Middle frontal gyrus (tissue), 1 donor: ENCODE measurements at regions not wholly inside any gene's neighbourhood (a gene's known extent, or its start where the extent isn't known, plus 50 kb on each side); places are given as distances from the start of the nearest gene placed in this dataset.

Experiments
- DNase-seq: peaks from one replicate; pipeline ENCODE4 v3.0.0-alpha.2; 2015; ENCODE audit warnings: low spot score; ENCODE audit errors: extremely low spot score

DNA sequence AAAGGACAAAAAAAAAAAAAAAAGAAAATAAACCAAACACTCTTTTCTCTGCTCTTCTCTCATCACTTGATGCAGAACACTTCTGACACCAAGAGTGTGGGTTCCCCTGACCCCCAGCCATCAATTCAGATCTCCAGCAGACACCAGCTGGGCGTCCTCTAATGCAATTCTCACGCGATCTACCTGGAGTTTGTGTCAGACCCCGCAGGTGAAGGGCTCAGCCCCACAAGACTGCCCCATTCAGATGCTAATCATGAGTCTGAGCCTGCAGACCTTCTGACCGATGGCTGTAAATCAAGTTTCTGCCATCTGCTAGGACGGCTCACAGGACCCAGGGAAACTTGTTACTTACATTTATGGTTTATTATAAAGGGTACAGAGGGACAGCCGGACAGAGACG lies 133.6 kb upstream of the C1orf174 start:
- no peak for DNase-seq

DNA sequence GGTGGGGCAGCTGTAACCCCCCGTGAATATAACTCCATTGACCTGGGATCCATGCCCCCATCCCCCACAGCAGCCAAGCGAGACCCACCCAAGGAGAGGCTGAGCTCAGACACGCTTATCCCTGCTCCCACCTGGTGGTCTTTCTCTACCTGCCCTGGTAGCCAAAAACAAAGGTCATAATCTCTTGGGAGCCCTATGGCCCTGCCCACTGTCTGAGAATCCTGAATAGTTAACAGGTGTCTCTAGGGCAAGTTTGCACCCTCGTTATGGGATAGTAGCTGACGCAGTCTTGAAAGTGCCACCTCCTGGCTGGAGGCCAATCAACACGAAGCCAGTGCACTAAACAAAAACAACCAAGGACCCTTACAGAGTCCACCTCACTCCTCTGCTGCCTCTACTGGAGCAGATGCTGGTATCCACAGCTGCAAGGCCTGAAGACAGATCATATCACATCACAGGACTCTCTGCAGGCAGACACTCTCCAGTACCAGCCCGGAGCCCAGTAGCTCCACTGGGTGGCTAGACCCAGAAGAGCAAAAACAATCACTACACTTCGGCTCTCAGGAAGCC lies 134.3 kb upstream of the C1orf174 start:
- DNase-seq = no peak

DNA sequence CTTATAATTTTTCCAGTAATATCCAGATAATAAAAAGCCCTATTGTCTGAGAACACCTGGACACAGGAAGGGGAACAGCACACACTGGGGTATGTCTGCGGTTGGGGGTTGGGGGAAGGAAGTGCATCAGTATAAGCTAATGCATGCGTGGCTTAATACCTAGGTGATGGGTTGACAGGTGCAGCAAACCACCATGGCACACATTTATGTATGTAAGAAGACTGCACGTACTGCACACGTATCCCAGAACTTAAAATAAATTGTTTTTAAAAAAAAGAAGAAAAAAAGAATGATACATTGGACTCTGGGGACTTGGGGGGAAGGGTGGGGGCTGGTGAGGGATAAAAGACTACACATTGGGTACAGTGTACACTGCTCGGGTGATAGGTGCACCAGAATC lies 144.9 kb upstream of the C1orf174 start:
- no peak for DNase-seq

DNA sequence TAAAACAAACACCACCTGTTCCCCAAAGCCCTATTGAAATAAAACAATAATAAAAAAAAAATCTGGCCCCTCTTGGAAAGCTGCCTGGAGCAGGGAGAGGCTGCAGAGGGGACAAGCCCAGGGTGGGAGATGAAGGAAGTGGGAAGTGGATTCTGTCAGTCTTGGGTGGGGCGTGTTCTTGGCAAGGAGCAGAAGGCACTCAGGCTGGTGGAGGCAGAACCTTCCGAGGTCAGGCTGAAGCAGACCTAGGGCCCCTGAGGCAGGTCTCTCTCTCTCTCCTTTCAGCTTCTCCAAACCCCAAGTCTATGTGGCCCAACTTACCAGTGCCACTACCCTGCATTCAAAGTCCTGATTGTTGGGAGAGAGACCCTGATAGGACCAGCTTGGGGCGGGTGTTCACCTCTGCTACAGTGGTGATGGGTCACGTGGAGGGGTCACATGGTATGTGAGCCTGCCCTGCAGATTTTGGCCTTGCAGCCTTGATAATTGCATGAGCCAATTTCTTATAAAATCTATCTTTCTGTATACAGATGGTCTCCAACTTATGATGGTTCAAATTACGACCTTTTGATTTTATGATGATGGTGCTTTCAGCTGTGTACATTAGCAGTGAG lies 145.4 kb upstream of the C1orf174 start:
- no peak for DNase-seq

DNA sequence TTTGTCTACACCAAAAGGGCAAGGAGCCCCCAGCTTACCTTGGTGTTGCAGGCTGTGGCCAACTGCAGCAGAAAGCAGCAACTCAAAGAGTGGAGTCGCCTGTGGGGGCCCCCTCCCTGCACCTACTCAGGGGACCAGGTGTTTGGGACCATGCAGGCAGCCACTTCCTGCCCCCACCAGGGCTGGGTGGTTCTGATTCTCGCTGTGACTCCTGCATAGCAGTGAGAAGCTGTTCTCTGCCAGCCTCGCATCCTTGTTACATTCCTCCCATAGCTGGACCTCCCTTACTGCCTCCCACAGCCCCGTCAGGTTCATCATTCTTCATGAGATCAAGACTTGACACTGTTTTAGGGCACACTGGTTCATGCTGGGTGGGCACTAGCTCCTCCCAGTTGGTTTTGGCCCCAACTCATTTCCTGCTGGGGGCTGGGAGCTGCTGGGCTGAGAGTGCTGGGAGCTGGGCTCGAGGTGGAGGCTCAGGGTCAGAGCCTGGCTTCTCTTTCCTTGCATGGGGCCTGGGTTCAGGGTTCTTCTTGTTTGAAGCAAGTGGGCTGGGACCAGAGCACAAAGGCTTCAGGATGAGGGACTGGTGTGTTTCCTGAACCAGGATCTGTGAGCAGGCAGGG lies 146.9 kb upstream of the C1orf174 start:
- DNase-seq = no peak

DNA sequence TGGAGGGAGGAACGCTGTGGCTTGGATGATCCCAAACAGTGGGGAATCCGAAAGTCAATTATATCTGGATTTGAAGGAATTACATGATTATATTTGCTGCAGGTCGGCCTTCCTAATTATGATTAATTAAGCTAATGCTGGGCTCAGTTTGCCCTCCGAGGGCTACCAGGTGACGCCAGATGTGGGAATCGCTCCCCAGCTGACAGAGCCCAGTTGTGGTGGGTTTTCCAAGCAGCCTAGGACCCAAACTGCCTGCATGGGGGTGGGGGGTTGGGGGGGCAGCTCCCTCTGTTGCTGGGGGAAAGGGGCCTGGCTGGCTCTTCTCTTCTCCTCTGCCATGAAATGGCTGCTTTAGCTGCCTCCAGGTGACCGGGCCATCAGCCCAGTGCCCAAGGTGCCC lies 147.6 kb upstream of the C1orf174 start:
- no peak for DNase-seq

DNA sequence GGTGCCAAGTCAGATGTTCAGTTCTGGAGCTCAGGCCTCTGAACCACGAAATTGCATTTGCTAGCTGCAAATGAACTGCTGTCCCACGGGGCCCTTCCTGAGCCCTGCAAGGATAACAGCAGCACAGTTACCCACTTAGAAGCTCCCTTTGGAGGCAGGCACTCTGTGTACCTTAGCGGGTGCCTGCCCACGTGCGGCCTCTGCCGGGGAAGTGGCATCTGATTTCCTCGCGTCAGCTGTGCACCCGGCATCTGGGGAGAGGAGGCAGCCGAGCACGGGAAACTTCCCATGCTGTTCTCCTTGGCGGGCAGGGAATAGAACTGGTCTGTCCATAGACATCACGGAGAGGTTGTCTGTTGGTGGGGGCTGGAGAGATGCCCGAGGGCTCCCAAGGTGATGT lies 148.0 kb upstream of the C1orf174 start:
- no peak for DNase-seq

DNA sequence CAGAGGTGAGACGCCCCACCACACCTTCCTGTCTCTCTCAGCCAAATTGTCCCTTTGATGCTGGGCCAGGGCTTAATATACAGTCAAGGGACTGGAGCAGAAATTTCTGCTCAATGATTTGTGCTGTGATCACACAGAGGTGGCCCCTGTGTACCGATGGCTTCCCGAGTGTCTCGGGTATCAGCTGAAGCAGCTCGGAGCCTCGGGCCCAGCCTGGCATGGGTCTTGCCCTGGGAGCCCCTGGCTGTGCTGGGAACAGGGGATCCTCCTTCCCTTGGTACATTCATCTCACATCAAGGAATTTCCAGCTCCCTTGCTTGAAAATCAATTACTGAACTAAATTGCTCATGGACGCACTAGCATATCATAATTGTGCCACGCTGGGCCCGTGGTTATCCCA lies 148.8 kb upstream of the C1orf174 start:
- DNase-seq = no peak

DNA sequence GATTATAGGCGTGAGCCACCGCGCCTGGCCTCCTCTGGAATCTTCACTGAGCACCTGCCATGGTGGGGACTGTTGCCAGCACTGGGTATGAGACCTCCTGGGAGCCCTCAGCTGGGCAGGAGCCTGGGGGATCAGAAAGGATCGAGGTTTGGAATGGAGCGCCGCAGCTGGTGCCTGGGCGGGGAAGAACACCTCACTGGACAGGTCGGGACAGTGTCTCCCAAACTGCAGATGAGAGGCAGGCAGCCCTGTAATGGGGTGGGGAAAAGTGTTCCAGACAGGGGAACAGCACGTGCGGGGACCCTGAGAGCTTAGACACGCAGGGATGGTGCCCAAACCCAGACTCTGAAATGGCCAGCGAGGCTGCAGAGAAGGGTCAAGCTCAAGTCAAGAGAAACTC lies 150.9 kb upstream of the C1orf174 start:
- no peak for DNase-seq

DNA sequence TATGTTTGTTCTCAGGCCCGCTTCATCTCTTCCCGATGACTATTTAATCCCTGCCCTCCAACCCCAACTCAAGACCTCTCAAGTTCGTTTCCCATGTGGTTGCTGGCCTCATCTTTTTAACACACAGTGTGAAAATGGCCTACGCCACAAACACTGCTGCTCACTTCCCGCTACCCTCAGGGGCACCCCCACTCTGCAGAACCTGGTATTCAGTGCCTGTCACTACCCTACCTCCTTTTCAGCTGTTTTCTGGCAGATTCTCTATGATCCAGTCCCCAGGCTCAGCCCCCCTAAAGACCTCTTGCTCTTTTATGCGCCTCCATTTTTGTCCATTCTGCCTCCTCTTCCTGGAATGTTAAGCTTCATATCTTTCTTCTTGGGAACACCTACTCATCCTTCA lies 152.6 kb upstream of the C1orf174 start:
- DNase-seq = no peak

DNA sequence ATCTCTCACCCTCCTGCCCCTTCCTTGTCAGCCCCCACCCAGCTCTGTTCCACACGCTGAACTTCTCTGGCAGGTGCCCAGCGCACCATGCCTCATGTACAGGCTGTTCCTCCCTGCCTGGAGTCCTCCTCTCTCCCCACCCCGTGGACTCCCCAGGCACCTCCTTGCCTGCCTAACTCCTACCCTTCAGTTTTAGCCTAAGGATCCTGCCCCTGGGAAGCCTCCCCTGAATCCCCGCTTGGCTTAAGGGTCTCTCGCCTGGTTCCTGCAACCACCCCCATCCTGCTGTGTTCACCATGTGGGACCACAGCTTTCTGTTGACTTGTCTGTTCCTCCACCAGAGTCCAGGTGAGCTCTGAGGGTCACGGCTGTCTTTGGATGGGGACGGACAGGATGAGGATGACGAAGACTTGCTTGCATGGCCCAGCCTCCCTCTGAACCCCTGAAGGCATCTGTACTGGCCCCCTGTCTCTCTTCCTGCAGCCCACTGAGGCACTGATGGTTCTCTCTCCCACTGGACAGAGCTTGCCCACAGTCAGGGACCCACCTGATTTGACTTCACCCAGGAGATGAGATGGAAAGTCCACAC lies 153.2 kb upstream of the C1orf174 start:
- no peak for DNase-seq

DNA sequence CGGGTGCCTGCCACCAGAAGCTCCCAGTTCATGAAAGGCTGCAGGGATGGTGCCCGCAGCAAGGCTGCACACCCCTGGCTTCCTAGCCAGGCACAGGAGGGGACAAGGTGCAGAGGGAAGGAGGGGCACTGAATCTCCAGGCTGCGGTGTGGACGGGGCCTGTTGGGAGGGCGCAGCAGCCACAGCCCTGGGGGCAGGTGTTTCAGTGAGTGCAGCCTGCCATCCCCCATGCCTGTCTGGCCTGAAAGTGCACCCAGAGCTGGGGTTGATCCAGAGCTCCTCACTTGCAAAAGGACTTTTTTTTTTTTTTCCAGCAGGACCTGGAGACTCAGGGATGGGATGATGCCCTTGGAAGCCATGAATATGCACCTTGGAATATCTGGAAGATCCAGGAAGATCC lies 153.7 kb upstream of the C1orf174 start:
- DNase-seq = no peak

DNA sequence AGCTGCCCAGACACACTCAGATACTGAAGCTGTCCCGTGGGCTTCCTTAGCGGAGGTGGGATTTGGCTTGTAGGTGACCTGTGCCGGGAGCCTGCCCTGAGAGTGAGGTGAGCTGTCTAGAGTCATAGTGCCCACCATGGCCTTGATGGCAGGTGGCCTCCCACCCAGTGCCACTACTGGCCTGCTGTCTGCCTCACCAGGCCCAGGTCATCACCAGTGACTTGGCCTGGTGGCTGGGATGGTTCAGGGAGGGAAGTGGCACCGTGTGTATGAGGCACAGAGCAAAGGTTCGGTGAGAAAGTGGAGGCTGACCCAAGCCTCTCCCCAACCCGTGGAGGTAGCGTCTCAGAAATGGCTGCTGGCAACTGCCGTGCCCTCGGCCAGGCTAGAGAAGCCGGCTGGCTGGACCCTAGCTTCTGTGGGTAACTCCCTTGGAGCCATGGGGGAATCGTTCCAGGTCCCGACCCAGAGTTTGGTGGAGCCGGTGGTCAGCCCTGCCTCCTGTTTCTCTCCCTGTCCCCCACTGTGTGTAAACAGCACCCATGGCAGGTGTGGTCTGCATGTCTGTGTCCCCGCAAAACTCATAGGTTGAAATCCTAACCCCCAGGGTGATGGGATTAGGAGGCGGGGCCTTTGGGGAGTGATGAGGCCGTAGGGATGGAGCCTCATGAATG lies 155.4 kb upstream of the C1orf174 start:
- DNase-seq = no peak

DNA sequence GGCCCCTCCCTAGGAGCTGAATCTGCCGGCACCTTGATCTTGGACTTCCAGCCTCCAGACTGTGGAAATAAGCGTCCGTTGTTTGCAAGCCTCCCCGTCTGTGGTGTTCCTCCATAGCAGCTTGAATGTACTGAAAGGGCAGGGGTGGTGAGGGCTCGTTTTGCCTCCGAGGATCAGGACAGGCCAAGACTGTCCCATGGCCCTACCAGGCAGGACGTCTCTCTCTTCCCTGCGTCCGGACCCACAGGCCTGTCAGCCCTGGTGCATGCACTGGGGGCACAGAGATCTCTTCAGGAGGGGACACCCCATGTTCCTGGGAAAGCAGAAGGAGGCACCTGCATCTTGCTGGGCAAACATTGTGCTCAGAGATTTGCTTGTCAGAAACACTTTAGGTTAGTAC lies 156.3 kb upstream of the C1orf174 start:
- no peak for DNase-seq

DNA sequence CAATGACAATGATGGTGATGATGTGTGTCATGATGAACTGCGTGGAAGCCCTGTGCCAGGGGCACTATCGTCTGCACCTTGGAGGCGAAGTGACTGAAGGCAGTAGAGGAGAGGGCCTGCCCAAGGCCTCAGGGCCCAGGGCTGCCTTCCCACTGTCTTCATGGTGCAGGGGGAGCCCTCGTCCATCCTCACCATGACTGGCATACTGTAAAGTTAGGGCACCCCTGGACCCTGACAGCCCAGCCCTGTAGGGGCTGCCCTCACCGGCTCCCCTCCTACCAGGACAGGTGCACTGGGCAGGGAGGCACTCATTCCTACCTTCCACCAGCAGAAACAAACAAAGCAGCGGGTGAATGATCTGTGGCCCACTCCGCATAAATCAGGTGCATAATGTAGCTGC lies 156.9 kb upstream of the C1orf174 start:
- no peak for DNase-seq

DNA sequence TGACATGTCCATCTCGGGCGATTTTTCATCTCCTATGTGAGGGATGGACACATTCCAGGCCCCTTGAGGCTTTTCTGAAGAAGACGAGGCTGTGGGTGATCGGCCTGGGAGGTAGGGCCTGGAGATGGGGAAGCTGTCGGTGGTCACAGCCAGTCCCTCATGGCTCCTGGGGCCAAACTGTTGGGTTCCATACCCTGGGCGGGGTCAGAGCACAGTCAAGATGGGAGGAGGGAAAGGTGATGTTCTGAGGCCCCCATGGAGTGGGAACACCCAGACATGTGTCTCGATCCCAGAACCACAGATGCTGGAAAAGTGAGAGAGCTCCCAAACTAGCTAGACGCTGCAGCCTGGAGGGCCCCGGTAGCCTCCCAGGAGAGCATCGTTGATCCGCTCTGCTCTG lies 157.5 kb upstream of the C1orf174 start:
- no peak for DNase-seq

DNA sequence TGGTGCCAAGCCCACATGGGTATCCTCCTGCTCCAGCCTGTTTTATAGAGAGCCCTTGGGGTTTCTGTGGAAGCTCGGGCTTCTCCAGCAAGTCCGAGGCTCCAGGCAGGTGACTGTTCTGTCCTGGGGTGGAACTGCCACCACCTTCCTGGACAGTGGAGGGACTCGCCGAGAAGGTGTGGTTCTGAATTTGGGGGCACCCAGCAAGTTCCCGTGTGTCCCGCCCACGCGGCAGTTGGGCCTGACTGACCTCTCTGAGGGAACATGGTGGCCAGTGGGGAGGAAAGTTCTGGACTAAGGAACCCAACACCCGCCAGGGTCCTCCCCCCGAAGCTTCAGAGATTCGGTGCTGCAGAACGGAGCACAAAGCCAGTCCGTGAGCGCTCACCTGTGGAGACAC lies 158.1 kb upstream of the C1orf174 start:
- no peak for DNase-seq

DNA sequence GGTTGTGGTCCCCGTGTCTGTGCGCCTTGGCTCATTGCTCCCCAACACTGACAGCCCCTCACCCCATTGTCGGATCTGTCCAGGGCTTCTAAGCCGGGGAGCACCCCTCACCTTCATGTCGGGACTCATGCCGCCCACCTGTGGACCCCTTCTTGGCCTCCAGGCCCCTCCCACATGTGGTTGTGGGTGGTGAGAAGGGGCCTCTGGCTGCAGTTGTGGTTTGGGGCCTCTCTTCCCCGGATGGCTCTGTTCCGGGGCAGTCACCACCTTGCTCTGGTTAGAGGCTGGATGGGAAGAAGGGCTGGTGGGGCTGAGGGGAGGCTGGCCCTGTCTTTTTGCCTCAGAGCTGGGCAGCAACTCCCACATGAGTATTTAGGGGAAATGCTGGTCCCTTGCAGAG lies 158.6 kb upstream of the C1orf174 start:
- no peak for DNase-seq

DNA sequence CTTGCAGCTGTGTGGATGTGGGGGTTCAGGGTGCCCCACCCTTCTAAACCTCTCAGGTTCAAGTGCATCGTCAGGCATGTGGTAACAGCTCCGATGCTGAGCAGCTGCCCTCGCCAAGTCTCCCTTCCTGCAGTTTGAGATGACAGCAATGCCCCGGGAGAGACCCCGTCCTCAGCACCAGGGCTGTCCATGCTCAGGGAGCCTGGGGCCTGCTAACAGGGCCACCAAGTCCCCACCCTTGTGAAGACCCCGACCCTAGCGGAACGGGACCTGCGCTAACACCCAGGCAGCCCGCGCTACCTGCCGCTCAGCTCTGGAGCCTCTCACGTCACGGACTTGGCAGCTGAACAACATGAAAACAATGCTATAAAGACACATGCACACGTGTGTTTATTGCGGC lies 159.2 kb upstream of the C1orf174 start:
- DNase-seq = no peak

DNA sequence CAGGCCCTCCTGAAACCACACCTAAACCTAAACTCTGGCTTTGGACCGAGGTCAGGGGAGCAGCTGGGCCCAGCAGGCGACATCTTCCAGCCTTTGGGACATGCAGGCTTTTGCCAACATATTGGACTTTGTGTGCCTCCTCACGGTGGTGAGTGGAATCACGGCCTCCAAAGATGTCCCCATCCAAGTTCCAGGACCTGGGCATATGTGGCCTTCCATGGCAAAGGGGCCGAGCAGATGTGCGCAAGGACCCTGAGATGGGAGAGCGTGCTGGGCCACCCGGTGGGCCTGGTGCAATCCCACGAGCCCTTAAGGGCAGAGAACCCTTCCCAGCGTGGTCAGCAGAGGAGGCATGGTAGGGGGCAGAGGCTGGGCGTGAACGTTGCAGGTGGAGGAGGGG lies 160.8 kb upstream of the C1orf174 start:
- no peak for DNase-seq

DNA sequence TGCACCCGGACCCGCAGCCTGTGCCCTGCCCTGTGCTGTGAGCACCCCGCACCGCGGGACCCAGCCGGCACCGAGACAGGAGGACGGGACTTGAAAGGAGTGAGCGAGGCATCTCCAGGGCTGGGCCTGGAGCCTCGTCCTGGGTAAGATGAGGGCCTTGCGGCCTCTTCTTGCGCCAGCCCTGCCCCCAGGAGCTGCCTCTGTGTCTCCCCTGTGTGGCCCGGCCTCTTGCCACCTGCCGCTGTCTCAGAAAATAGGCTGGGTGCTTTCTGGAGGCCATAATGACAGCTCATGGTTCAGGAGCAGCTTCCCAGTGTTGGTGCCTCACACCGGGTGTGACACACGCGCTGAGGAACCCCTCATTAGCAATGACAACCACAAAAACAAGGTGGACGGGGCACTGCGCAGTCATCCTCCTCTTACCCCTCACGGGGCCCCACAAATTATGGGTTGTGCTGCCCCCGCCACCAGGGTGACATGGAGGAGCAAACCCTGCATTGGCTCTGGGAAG lies 161.5 kb upstream of the C1orf174 start:
- DNase-seq = no peak

DNA sequence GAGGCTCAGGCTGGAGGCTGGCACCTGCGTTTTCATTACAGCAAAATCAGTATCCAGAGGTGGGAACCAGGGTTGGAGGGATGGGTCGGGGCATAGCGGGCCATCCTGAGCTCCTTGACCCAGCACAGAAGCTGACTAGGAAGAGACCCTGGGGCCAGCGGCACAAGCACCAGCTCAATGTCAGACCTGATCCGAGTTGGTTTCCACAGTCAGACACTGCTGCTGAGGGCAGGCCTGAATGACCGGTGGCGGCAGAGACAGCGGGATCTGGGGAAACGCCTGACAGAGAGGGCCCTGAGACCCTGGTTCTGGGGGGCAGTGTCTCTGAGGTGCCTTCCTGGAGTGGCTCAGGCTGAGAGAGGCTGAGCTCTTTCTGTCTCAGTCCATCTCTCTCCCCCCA lies 162.0 kb upstream of the C1orf174 start:
- no peak for DNase-seq
